ENCODE measurements at regions not wholly inside any gene's neighbourhood (a gene's known extent, or its start where the extent isn't known, plus 50 kb on each side); places are given as distances from the start of the nearest gene placed in this dataset.

DNA sequence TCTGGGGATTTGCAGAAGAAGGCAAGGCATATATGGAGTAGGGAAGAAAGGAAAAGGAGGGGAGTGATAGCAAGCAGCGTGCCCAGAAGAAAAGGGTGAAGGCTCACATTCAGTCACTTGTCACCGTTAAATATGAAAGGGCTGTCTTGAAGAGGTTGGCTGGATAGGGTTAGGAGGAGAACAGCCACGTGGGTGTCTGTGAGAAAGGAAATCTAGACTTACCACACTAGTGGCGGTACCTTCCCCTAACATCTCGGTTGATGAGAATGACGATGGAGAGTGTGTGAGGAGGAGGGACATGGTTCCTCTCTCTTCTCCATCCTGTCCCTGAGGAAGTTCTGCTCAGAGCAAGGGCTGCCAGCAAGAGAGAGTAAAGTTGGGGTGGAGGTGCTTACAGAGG, 74.3 kb upstream of the CCN6 start (continued):
- no peak for TF ChIP-seq EZH2phosphoT487 (IDR thresholded peaks at IDR 0.05; ENCODE audit: unreplicated experiment)
- TF ChIP-seq ZNF462 (CRISPR knock-in tag; IDR thresholded peaks at IDR 0.05), result no peak
- TF ChIP-seq ZNF331 (CRISPR knock-in tag; IDR thresholded peaks at IDR 0.05; ENCODE audit: low read depth), result no peak

- DNase-seq (ENCODE audit: low spot score) (no peak), ATAC-seq (no peak)
- no peaks in the 10 kb centered on the region for H3K4me1 ChIP-seq (ENCODE audit: insufficient read depth)
- H3F3A ChIP-seq (replicated peaks; ENCODE audit: low read depth), result no peaks in the 10 kb centered on the region
- peaks cover 11% of the 10 kb centered on the region for H3K9me2 ChIP-seq (ENCODE audit: insufficient read depth)
- no peak overlapping the region for H3K4me3 ChIP-seq
- no peak for TF ChIP-seq CREB1 (CRISPR knock-in tag; IDR thresholded peaks at IDR 0.05; ENCODE audit: low read depth)
- no peak for TF ChIP-seq JUNB (IDR thresholded peaks at IDR 0.05; ENCODE audit: unreplicated experiment)
- TF ChIP-seq EZH2 (IDR thresholded peaks at IDR 0.05; ENCODE audit: low read depth, unreplicated experiment), result no peak
- TF ChIP-seq POLR2AphosphoS5 (IDR thresholded peaks at IDR 0.05; ENCODE audit: low read depth), result no peak
- TF ChIP-seq EZH2phosphoT487 (IDR thresholded peaks at IDR 0.05; ENCODE audit: unreplicated experiment), result no peak
- TF ChIP-seq ZNF331 (CRISPR knock-in tag; IDR thresholded peaks at IDR 0.05; ENCODE audit: low read depth), result no peak
- TF ChIP-seq ETS1 (IDR thresholded peaks at IDR 0.05), result no peak
- no peak for TF ChIP-seq REST (IDR thresholded peaks at IDR 0.05; ENCODE audit: unreplicated experiment)
- H3K27me3 Mint-ChIP-seq (ENCODE audit: insufficient read depth, low read depth, poor library complexity), result peaks cover 3% of the 10 kb centered on the region
- H3K4me2 ChIP-seq, result no peak overlapping the region
- H3K4me3 Mint-ChIP-seq, result no peak overlapping the region
- H3K79me2 ChIP-seq (replicated peaks; ENCODE audit: insufficient read depth), result no peaks in the 10 kb centered on the region
- no peaks in the 10 kb centered on the region for H3K27me3 ChIP-seq (ENCODE audit: insufficient read depth)
- H3K9me3 Mint-ChIP-seq, result no peaks in the 10 kb centered on the region
- no peak overlapping the region for H3K27ac ChIP-seq (ENCODE audit: low read depth)
- H3K4me1 Mint-ChIP-seq, result peaks cover 12% of the 10 kb centered on the region
- H3K36me3 Mint-ChIP-seq (ENCODE audit: low read depth), result no peaks in the 10 kb centered on the region; the same call in 2 of the 3 replicates
- no peak overlapping the region for H2AFZ ChIP-seq
- H3K36me3 ChIP-seq (ENCODE audit: insufficient read depth), result no peaks in the 10 kb centered on the region
- H4K20me1 ChIP-seq (replicated peaks; ENCODE audit: insufficient read depth), result no peaks in the 10 kb centered on the region; the same call in 1 of the 2 replicates
- no peak overlapping the region for H3K27ac Mint-ChIP-seq
Measured at GRCh38 chr6:111980143-111980542, 73.8 kb upstream of the CCN6 start.

All from GM23338 (cell line).